Gastrocnemius medialis (tissue), 4 donors: ENCODE measurements at regions not wholly inside any gene's neighbourhood (a gene's known extent, or its start where the extent isn't known, plus 50 kb on each side); places are given as distances from the start of the nearest gene placed in this dataset.

Experiments used
- POLR2A ChIP-seq, 2 donors: fragments of 450-650 bp; IDR thresholded peaks; one replicate each; pipeline ENCODE4 v1.6.1; 2017; ENCODE audit warnings: antibody characterized with exemption in 2 of 2, mild to moderate bottlenecking in 2 of 2, moderate library complexity in 2 of 2
- TF ChIP-seq, protein P1 (sequence below), 5 experiments: fragments of 450-650 bp in 3 of 5; fragments of 200-600 bp in 2 of 5; sonication (generic) in 2 of 5; IDR thresholded peaks in 4 of 5; conservative IDR thresholded peaks in 1 of 5; 1 replicate in 4 of 5; 2 replicates in 1 of 5; pipeline ENCODE4 v1.5.1; 2016 to 2019; ENCODE audit warnings: antibody characterized with exemption in 5 of 5, mild to moderate bottlenecking in 3 of 5, moderate library complexity in 3 of 5

- TF ChIP-seq, protein P1, sequence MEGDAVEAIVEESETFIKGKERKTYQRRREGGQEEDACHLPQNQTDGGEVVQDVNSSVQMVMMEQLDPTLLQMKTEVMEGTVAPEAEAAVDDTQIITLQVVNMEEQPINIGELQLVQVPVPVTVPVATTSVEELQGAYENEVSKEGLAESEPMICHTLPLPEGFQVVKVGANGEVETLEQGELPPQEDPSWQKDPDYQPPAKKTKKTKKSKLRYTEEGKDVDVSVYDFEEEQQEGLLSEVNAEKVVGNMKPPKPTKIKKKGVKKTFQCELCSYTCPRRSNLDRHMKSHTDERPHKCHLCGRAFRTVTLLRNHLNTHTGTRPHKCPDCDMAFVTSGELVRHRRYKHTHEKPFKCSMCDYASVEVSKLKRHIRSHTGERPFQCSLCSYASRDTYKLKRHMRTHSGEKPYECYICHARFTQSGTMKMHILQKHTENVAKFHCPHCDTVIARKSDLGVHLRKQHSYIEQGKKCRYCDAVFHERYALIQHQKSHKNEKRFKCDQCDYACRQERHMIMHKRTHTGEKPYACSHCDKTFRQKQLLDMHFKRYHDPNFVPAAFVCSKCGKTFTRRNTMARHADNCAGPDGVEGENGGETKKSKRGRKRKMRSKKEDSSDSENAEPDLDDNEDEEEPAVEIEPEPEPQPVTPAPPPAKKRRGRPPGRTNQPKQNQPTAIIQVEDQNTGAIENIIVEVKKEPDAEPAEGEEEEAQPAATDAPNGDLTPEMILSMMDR (IDR thresholded peaks at IDR 0.05 in 4 of 5, conservative IDR thresholded peaks at IDR 0.05 in 1 of 5): no peak
- no peak for TF ChIP-seq POLR2A (IDR thresholded peaks at IDR 0.05)
These were observed 383.6 kb downstream of the PLA2G4A start for GRCh38 chr1:187212377-187212776.
